GM12891 (cell line): ENCODE measurements at regions not wholly inside any gene's neighbourhood (a gene's known extent, or its start where the extent isn't known, plus 50 kb on each side); places are given as distances from the start of the nearest gene placed in this dataset.

ENCODE experiments used
- POLR2A ChIP-seq: IDR thresholded peaks from 2 replicates; pipeline ENCODE4 v1.6.1; 2011; ENCODE audit warnings: low read depth, low read length, control low read depth
- POLR2AphosphoS5 ChIP-seq: IDR thresholded peaks from 2 replicates; pipeline ENCODE4 v1.6.1; 2011; ENCODE audit warnings: low read depth, low read length, control low read depth
- TAF1 ChIP-seq: IDR thresholded peaks from 2 replicates; pipeline ENCODE4 v1.6.1; 2011; ENCODE audit warnings: low read depth, low read length, control low read depth

GRCh38 chr10:84825330-84825729 is 496.9 kb downstream of the CCSER2 start:
- TF ChIP-seq POLR2A (no peak), TAF1 (no peak), POLR2AphosphoS5 (no peak)
